ENCODE measurements at regions not wholly inside any gene's neighbourhood (a gene's known extent, or its start where the extent isn't known, plus 50 kb on each side); places are given as distances from the start of the nearest gene placed in this dataset.

DNA sequence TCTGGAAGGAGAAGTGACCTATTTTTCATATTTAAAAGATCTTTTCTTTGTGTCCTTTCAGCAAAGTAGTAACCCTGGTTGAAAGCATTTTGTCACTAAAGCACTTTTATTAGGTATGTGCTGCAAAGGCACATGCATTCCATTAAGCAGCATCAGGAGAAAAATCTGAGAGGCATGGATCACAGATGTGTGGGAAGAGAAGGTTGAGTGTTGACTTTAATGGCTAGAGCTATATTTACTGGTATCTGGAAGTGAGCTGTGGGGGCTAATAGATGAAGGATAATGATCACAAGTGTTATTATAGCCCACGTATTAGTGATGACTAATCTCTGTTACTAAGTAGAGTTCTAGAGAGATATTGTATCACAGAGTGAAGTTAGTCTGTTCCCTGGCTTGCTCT lies 1520.7 kb downstream of the ARAP2 start:
- Histone ChIP-seq H3K4me1 (peaks cover 11% of the 10 kb centered on the region; the same call in 1 of the 2 replicates), H3K36me3 (ENCODE audit: control insufficient read depth, insufficient read depth, low read length) (no peaks in the 10 kb centered on the region), H3K4me3 (ENCODE audit: low read depth, low read length) (no peak overlapping the region), H3K9me3 (no peaks in the 10 kb centered on the region), H3K27me3 (replicated peaks; ENCODE audit: control insufficient read depth, insufficient read depth, low read length) (no peaks in the 10 kb centered on the region)
- BruUV-seq (replicated peaks), result no TSS peak
- ChIA-PET POLR2A (no interaction called here), CTCF (no interaction called here)
- Mint-ChIP-seq H3K27ac (ENCODE audit: unreplicated experiment) (no peak overlapping the region), H3K4me1 (ENCODE audit: low read depth, unreplicated experiment) (peaks cover 8% of the 10 kb centered on the region), H3K9me3 (ENCODE audit: unreplicated experiment) (peaks cover 6% of the 10 kb centered on the region), H3K27me3 (ENCODE audit: insufficient read depth, unreplicated experiment) (no peaks in the 10 kb centered on the region), H3K4me3 (ENCODE audit: unreplicated experiment) (no peak overlapping the region), H3K36me3 (ENCODE audit: insufficient read depth, unreplicated experiment) (no peaks in the 10 kb centered on the region)
- intact Hi-C loops (cut with micrococcal nuclease; ENCODE audit: unreplicated experiment), result no loop called here
- no peak for DNase-seq
- TF ChIP-seq, protein P1, sequence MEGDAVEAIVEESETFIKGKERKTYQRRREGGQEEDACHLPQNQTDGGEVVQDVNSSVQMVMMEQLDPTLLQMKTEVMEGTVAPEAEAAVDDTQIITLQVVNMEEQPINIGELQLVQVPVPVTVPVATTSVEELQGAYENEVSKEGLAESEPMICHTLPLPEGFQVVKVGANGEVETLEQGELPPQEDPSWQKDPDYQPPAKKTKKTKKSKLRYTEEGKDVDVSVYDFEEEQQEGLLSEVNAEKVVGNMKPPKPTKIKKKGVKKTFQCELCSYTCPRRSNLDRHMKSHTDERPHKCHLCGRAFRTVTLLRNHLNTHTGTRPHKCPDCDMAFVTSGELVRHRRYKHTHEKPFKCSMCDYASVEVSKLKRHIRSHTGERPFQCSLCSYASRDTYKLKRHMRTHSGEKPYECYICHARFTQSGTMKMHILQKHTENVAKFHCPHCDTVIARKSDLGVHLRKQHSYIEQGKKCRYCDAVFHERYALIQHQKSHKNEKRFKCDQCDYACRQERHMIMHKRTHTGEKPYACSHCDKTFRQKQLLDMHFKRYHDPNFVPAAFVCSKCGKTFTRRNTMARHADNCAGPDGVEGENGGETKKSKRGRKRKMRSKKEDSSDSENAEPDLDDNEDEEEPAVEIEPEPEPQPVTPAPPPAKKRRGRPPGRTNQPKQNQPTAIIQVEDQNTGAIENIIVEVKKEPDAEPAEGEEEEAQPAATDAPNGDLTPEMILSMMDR (IDR thresholded peaks at IDR 0.05; ENCODE audit: insufficient read depth in 1 of 2, low read depth in 1 of 2, low read length in 1 of 2, severe bottlenecking in 1 of 2, unreplicated experiment in 1 of 2), result no peak

DNA sequence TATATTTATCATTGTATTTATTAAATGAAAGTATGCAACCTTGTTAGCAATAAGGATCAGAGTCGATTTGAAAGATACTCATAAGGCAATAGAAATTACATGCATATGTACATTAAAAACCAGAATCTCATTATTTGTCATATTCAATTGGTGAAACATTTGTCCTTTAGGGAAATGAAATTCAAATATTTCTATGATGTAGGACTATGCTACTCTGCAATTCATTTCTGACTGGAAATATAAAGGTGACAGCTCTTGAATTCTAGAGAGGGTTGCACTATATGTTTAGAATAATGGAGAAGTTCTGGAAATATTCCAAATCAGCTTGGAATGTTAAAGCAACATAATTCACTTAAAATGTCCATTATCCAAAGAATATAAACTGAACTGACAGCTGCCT lies 1519.8 kb downstream of the ARAP2 start:
- TF ChIP-seq, protein P1 (IDR thresholded peaks at IDR 0.05; ENCODE audit: insufficient read depth in 1 of 2, low read depth in 1 of 2, low read length in 1 of 2, severe bottlenecking in 1 of 2, unreplicated experiment in 1 of 2), result no peak
- Histone ChIP-seq H3K27me3 (replicated peaks; ENCODE audit: control insufficient read depth, insufficient read depth, low read length) (no peaks in the 10 kb centered on the region), H3K36me3 (ENCODE audit: control insufficient read depth, insufficient read depth, low read length) (no peaks in the 10 kb centered on the region)

DNA sequence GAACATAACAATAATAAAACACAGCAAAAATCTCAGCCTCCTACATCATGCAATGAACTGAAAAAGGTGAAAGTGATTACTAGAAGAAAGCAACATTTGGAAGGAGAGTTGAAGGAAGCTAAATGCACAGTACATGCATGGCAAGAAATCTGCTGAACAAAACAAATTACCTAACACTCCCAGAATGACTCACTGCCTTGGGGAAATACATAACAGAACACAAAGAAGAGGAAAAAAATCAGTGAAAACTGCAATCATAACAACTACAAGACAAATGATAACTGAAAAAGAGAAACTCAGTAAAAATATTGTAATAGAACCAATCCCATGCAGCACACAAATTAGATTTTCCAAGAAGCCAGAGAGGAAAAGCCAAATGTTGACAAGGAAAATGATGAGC lies 1513.2 kb downstream of the ARAP2 start:
- no peak overlapping the region for H3K4me3 ChIP-seq (ENCODE audit: low read depth, low read length)
- H3K9me3 Mint-ChIP-seq (ENCODE audit: unreplicated experiment), result peaks cover 11% of the 10 kb centered on the region
- intact Hi-C loops (cut with micrococcal nuclease; ENCODE audit: unreplicated experiment), result loop anchor here (5.0 kb wide), 1 partner anchor 36 kb away; no protein-coding TSS in a partner anchor
- H3K9me3 ChIP-seq, result no peaks in the 10 kb centered on the region
- peaks cover 17% of the 10 kb centered on the region for H3K4me1 Mint-ChIP-seq (ENCODE audit: low read depth, unreplicated experiment)
- no peak for DNase-seq
- no peaks in the 10 kb centered on the region for H3K36me3 Mint-ChIP-seq (ENCODE audit: insufficient read depth, unreplicated experiment)
- H3K27me3 ChIP-seq (replicated peaks; ENCODE audit: control insufficient read depth, insufficient read depth, low read length), result no peaks in the 10 kb centered on the region
- no peak overlapping the region for H3K27ac Mint-ChIP-seq (ENCODE audit: unreplicated experiment)
- POLR2A ChIA-PET, result no interaction called here
- H3K4me1 ChIP-seq, result peaks cover 30% of the 10 kb centered on the region
- TF ChIP-seq, protein P1 (IDR thresholded peaks at IDR 0.05; ENCODE audit: insufficient read depth in 1 of 2, low read depth in 1 of 2, low read length in 1 of 2, severe bottlenecking in 1 of 2, unreplicated experiment in 1 of 2), result no peak
- H3K27me3 Mint-ChIP-seq (ENCODE audit: insufficient read depth, unreplicated experiment), result no peaks in the 10 kb centered on the region
- no TSS peak for BruUV-seq (replicated peaks)
- CTCF ChIA-PET, result no interaction called here
- H3K4me3 Mint-ChIP-seq (ENCODE audit: unreplicated experiment), result no peak overlapping the region
- no peaks in the 10 kb centered on the region for H3K36me3 ChIP-seq (ENCODE audit: control insufficient read depth, insufficient read depth, low read length)

More for the DNA sequence above, 1519.8 kb downstream of the ARAP2 start:
- Histone ChIP-seq H3K4me3 (ENCODE audit: low read depth, low read length) (no peak overlapping the region), H3K9me3 (no peaks in the 10 kb centered on the region), H3K4me1 (peaks cover 13% of the 10 kb centered on the region; the same call in 1 of the 2 replicates)
- Mint-ChIP-seq H3K4me3 (ENCODE audit: unreplicated experiment) (no peak overlapping the region), H3K9me3 (ENCODE audit: unreplicated experiment) (peaks cover 11% of the 10 kb centered on the region), H3K27ac (ENCODE audit: unreplicated experiment) (no peak overlapping the region), H3K36me3 (ENCODE audit: insufficient read depth, unreplicated experiment) (no peaks in the 10 kb centered on the region), H3K4me1 (ENCODE audit: low read depth, unreplicated experiment) (peaks cover 8% of the 10 kb centered on the region), H3K27me3 (ENCODE audit: insufficient read depth, unreplicated experiment) (no peaks in the 10 kb centered on the region)
- POLR2A ChIA-PET, result no interaction called here
- CTCF ChIA-PET, result no interaction called here
- intact Hi-C loops (cut with micrococcal nuclease; ENCODE audit: unreplicated experiment), result no loop called here
- DNase-seq, result no peak
- BruUV-seq (replicated peaks), result no TSS peak

Measured in Caco-2 (cell line).